Suppressor macrophage treated with lipopolysaccharide for 1 hour (primary cell): ENCODE measurements at regions not wholly inside any gene's neighbourhood (a gene's known extent, or its start where the extent isn't known, plus 50 kb on each side); places are given as distances from the start of the nearest gene placed in this dataset.

ENCODE experiments used
- DNase-seq, 3 donors: peaks; one replicate each; pipeline ENCODE4 v3.0.0-alpha.2; 2020 to 2022

- DNase-seq = no peak
Measured at GRCh38 chr5:118778941-118779340, 209.4 kb downstream of the DTWD2 start.

- DNase-seq = no peak
Measured at GRCh38 chr5:118777189-118777736, 211.1 kb downstream of the DTWD2 start.

- DNase-seq = peak; percentile 69 to 80 (median 70)
Measured at GRCh38 chr5:118776755-118777154, 211.6 kb downstream of the DTWD2 start.

GRCh38 chr5:118775790-118776499 lies 212.4 kb downstream of the DTWD2 start:
- DNase-seq = no peak

GRCh38 chr5:118768607-118769175 lies 219.7 kb downstream of the DTWD2 start:
- no peak for DNase-seq

- DNase-seq = no peak
Measured at GRCh38 chr5:118762291-118762690, 226.1 kb downstream of the DTWD2 start.

GRCh38 chr5:118761814-118762213 lies 226.5 kb downstream of the DTWD2 start:
- DNase-seq = no peak

- DNase-seq = no peak
Measured at GRCh38 chr5:118752969-118753368, 235.4 kb downstream of the DTWD2 start.

GRCh38 chr5:118736396-118736795 lies 252.0 kb downstream of the DTWD2 start:
- DNase-seq = no peak

GRCh38 chr5:118733394-118733793 lies 255.0 kb downstream of the DTWD2 start:
- no peak for DNase-seq

GRCh38 chr5:118728191-118728590 lies 260.2 kb downstream of the DTWD2 start:
- no peak for DNase-seq

- no peak for DNase-seq
Measured at GRCh38 chr5:118726891-118727290, 261.5 kb downstream of the DTWD2 start.

- no peak for DNase-seq
Measured at GRCh38 chr5:118723021-118723338, 265.4 kb downstream of the DTWD2 start.

- no peak for DNase-seq
Measured at GRCh38 chr5:118722122-118723020, 266.0 kb downstream of the DTWD2 start.

- DNase-seq = no peak
Measured at GRCh38 chr5:118711727-118712126, 276.6 kb downstream of the DTWD2 start.

GRCh38 chr5:118705959-118706667 lies 282.2 kb downstream of the DTWD2 start:
- DNase-seq = no peak

- DNase-seq = no peak
Measured at GRCh38 chr5:118703241-118703640, 285.1 kb downstream of the DTWD2 start.

GRCh38 chr5:118701791-118702190 lies 286.6 kb downstream of the DTWD2 start:
- DNase-seq = no peak

- no peak for DNase-seq
Measured at GRCh38 chr5:118700510-118700909, 287.8 kb downstream of the DTWD2 start.

- no peak for DNase-seq
Measured at GRCh38 chr5:118698774-118699173, 289.6 kb downstream of the DTWD2 start.

- DNase-seq = no peak
Measured at GRCh38 chr5:118696076-118696475, 292.3 kb downstream of the DTWD2 start.

GRCh38 chr5:118692811-118693342 lies 295.5 kb downstream of the DTWD2 start:
- DNase-seq = no peak
